Osteoblast (primary cell): ENCODE measurements at regions not wholly inside any gene's neighbourhood (a gene's known extent, or its start where the extent isn't known, plus 50 kb on each side); places are given as distances from the start of the nearest gene placed in this dataset.
A peak's percentile ranks its signal among the peaks of the same experiment; 100 is the strongest.

Source experiments
- DNase-seq: peaks from one replicate; pipeline ENCODE4 v3.0.0; 2011; ENCODE audit warnings: low spot score, mixed read lengths; ENCODE audit not compliant: insufficient read length; ENCODE audit errors: missing footprints
- H2AFZ ChIP-seq: 2 replicates; pipeline ENCODE4 v1.6.0; 2011; ENCODE audit warnings: mild to moderate bottlenecking, low read length
- H3K27ac ChIP-seq: 2 replicates; pipeline ENCODE4 v1.5.1; 2011; ENCODE audit warnings: mild to moderate bottlenecking, low read depth, low read length, moderate library complexity
- H3K27me3 ChIP-seq: 2 replicates; pipeline ENCODE4 v1.6.0; 2012; ENCODE audit warnings: mild to moderate bottlenecking, control low read depth, inconsistent platforms, low read length, moderate library complexity; ENCODE audit not compliant: insufficient read depth
- H3K36me3 ChIP-seq: 2 replicates; pipeline ENCODE4 v1.5.1; 2011; ENCODE audit warnings: mild to moderate bottlenecking, low read length, control low read depth, moderate library complexity; ENCODE audit not compliant: insufficient read depth
- H3K4me1 ChIP-seq: 2 replicates; pipeline ENCODE4 v1.5.1; 2011; ENCODE audit warnings: mild to moderate bottlenecking, low read length, control low read depth, moderate library complexity; ENCODE audit not compliant: insufficient read depth
- H3K4me2 ChIP-seq: 2 replicates; pipeline ENCODE4 v1.6.0; 2011; ENCODE audit warnings: mild to moderate bottlenecking, low read length; ENCODE audit not compliant: insufficient read depth
- H3K4me3 ChIP-seq: fragments of 200-600 bp; sonication (generic); 3 replicates; pipeline ENCODE4 v1.5.1; 2012; ENCODE audit warnings: mild to moderate bottlenecking, low read length, inconsistent platforms; ENCODE audit not compliant: insufficient read depth
- H3K79me2 ChIP-seq: 2 replicates; pipeline ENCODE4 v1.6.0; 2012; ENCODE audit warnings: mild to moderate bottlenecking, low read length, control low read depth, inconsistent platforms; ENCODE audit not compliant: insufficient read depth
- H3K9me3 ChIP-seq: 2 replicates; pipeline ENCODE4 v1.5.1; 2011; ENCODE audit warnings: low read depth, low read length, control low read depth
- H4K20me1 ChIP-seq: 2 replicates; pipeline ENCODE4 v1.6.0; 2012; ENCODE audit warnings: mild to moderate bottlenecking, low read length, control low read depth; ENCODE audit not compliant: insufficient read depth
- TF ChIP-seq, protein P1 (sequence below): IDR thresholded peaks from 2 replicates; pipeline ENCODE4 v1.5.1; 2011; ENCODE audit warnings: mild to moderate bottlenecking, low read depth, low read length, moderate library complexity; ENCODE audit errors: extremely low read depth

DNA sequence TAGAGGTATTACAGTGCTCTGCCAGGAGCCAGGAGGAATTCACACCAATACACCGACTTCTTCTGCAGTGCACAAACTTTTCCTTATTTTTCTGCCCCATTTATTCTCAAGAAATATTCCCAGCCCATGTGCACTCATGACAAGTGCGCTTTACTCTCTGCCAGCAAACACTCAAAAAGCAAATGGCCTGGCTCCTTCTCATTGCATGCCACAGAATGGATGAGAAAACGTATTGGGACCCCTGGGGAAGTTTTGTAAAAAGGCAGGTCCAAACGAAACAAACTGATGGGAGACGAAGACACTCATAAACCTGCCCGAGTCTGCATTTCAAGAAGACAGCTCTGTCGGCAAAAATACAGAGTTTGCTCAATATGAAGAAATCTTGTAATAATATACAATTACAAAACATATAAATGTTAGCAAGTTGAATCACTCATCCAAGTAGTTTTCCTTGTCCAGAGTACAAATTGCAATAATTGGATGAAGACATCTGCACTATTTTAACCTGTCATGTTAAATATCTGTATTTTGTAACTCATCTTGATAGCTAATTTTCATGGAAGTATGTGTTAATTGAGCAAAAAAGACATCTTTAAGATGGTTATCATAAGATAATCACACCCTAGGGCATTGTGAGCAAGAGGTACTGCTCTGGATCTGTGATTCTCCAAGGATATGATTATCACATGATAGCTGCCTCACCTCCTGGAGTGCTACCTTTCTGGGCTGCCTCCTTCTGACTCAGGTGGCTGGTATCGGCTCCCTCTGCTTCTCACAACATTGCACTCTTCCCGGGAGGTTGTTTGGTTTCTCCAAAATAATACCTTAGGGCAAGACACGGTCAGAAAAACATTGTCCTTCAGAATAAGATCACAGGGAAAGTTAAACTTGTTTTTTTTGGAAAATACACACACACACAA, 260.8 kb upstream of the G2E3 start:
- DNase-seq = peak; percentile 41
- TF ChIP-seq, protein P1, sequence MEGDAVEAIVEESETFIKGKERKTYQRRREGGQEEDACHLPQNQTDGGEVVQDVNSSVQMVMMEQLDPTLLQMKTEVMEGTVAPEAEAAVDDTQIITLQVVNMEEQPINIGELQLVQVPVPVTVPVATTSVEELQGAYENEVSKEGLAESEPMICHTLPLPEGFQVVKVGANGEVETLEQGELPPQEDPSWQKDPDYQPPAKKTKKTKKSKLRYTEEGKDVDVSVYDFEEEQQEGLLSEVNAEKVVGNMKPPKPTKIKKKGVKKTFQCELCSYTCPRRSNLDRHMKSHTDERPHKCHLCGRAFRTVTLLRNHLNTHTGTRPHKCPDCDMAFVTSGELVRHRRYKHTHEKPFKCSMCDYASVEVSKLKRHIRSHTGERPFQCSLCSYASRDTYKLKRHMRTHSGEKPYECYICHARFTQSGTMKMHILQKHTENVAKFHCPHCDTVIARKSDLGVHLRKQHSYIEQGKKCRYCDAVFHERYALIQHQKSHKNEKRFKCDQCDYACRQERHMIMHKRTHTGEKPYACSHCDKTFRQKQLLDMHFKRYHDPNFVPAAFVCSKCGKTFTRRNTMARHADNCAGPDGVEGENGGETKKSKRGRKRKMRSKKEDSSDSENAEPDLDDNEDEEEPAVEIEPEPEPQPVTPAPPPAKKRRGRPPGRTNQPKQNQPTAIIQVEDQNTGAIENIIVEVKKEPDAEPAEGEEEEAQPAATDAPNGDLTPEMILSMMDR = no peak
- Histone ChIP-seq H2AFZ (no peak overlapping the region), H3K27me3 (peaks cover 12% of the 10 kb centered on the region), H4K20me1 (no peaks in the 10 kb centered on the region), H3K9me3 (no peaks in the 10 kb centered on the region), H3K27ac (no peak overlapping the region), H3K4me1 (no peaks in the 10 kb centered on the region), H3K36me3 (no peaks in the 10 kb centered on the region), H3K4me3 (no peak overlapping the region), H3K79me2 (no peaks in the 10 kb centered on the region), H3K4me2 (no peak overlapping the region)

DNA sequence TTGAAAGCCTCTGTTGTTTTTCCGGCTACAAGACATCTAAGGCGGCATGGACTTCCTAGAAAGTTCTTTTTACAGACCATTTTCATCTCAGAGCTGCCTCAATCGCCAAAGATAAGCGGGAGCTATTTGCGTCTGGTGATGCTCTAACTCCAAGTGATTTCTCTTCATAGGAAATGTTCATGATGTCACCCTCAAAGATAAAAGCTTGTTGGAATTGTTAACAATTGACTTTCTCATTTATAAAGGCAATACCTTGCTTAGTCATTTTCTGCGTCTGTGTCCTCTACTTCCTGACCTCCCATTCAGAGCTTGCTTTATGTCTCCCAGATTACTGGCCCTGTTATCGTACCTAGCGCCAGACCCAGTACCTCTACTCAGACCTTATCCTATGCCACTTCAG, 259.0 kb upstream of the G2E3 start:
- Histone ChIP-seq H3K9me3 (no peaks in the 10 kb centered on the region), H3K27ac (no peak overlapping the region), H3K36me3 (no peaks in the 10 kb centered on the region), H3K4me3 (no peak overlapping the region), H3K79me2 (no peaks in the 10 kb centered on the region), H3K4me2 (no peak overlapping the region), H3K4me1 (no peaks in the 10 kb centered on the region), H3K27me3 (peaks cover 14% of the 10 kb centered on the region), H2AFZ (no peak overlapping the region), H4K20me1 (no peaks in the 10 kb centered on the region)
- DNase-seq = no peak
- TF ChIP-seq, protein P1 = no peak

DNA sequence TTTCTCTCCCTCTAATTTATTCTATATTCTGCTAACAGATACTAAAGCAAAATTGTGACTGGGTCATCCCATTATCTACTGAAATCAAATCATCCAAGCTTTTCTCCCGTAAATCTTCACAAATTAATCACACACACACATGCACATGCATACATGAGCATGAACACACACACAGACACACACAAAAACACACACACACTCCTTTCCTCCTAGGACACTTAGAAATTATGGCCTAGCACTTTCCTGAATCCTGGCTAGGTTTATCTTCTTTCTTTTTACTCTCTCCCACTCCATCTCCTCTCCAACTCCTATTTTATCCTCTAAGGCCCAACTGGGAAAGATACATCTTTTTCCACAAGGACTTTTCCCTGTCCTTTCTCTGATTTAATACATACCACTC, 255.6 kb upstream of the G2E3 start:
- Histone ChIP-seq H3K79me2 (no peaks in the 10 kb centered on the region), H3K27ac (no peak overlapping the region), H3K36me3 (no peaks in the 10 kb centered on the region), H2AFZ (no peak overlapping the region), H4K20me1 (no peaks in the 10 kb centered on the region), H3K27me3 (peaks cover 12% of the 10 kb centered on the region), H3K4me1 (no peaks in the 10 kb centered on the region), H3K9me3 (no peaks in the 10 kb centered on the region), H3K4me2 (no peak overlapping the region), H3K4me3 (no peak overlapping the region)
- DNase-seq = peak; percentile 23
- TF ChIP-seq, protein P1 = no peak

DNA sequence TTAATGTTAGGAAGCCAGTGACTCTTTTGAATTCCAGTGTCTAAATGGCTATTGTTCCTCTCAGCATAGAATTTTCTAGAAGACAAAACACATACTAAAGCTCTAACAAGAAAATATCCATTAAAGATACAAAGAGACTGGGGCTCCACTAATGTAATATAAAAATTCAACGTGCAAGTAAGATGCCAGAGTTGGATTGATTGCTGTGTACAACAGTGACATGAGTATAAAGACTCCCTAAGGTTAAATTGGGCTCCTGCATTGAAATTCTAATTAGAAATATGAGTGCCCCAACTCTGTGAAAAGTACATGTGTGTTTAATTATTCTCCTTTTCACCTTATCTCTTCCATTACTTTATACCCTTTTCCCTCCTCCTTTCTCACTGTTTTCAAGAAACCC, 253.6 kb upstream of the G2E3 start:
- TF ChIP-seq, protein P1 = no peak
- Histone ChIP-seq H2AFZ (no peak overlapping the region), H3K27me3 (peaks cover 6% of the 10 kb centered on the region), H3K4me3 (no peak overlapping the region), H3K36me3 (no peaks in the 10 kb centered on the region), H3K27ac (no peak overlapping the region), H4K20me1 (no peaks in the 10 kb centered on the region), H3K9me3 (no peaks in the 10 kb centered on the region), H3K4me1 (no peaks in the 10 kb centered on the region), H3K79me2 (no peaks in the 10 kb centered on the region), H3K4me2 (no peak overlapping the region)
- no peak for DNase-seq
